ENCODE measurements at regions not wholly inside any gene's neighbourhood (a gene's known extent, or its start where the extent isn't known, plus 50 kb on each side); places are given as distances from the start of the nearest gene placed in this dataset.

GRCh38 chr2:185463481-185463880 lies 275.1 kb upstream of the FSIP2 start:
- no peaks in the 10 kb centered on the region for H3K36me3 ChIP-seq (ENCODE audit: control insufficient read depth, insufficient read depth, low read length)
- ATAC-seq (no peak), DNase-seq (ENCODE audit: low read depth, low spot score) (no peak)
- no peak overlapping the region for H3K27ac ChIP-seq (ENCODE audit: low read length)
- ChIA-PET POLR2A (no interaction called here), CTCF (no interaction called here)
- H3K9me3 ChIP-seq (ENCODE audit: control insufficient read depth, insufficient read depth, low read depth, low read length) = no peaks in the 10 kb centered on the region
- H3K4me1 ChIP-seq (ENCODE audit: control insufficient read depth, insufficient read depth, low read length) = no peaks in the 10 kb centered on the region
- no peaks in the 10 kb centered on the region for H3K27me3 ChIP-seq (ENCODE audit: control insufficient read depth, insufficient read depth, low read length)
- BruUV-seq (replicated peaks) = no TSS peak
- in situ Hi-C loops (cut with HindIII; ENCODE audit: low pct_unique_long_range_greater_than_20kb, low sequenced_read_pairs) = no loop called here
- intact Hi-C loops (cut with micrococcal nuclease; ENCODE audit: unreplicated experiment) = no loop called here
- TF ChIP-seq CTCF (IDR thresholded peaks at IDR 0.05) (no peak), REST (IDR thresholded peaks at IDR 0.05; ENCODE audit: insufficient read depth in 1 of 2, low read depth in 2 of 2, low read length in 1 of 2) (no peak), POLR2AphosphoS5 (IDR thresholded peaks at IDR 0.05; ENCODE audit: low read depth, low read length) (no peak), TCF7L2 (IDR thresholded peaks at IDR 0.05; ENCODE audit: low read depth, low read length) (no peak), SIN3A (IDR thresholded peaks at IDR 0.05; ENCODE audit: borderline replicate concordance, insufficient read depth, low read depth, low read length) (no peak)
- H3K4me3 ChIP-seq (ENCODE audit: low read depth in 2 of 2, low read length in 2 of 2) = no peak overlapping the region

- intact Hi-C loops (cut with micrococcal nuclease; ENCODE audit: unreplicated experiment) (no loop called here), in situ Hi-C loops (cut with HindIII; ENCODE audit: low pct_unique_long_range_greater_than_20kb, low sequenced_read_pairs) (no loop called here)
- no peak for ATAC-seq
- no peak for DNase-seq (ENCODE audit: low read depth, low spot score)
- POLR2A ChIA-PET = no interaction called here
- Histone ChIP-seq H3K4me1 (ENCODE audit: control insufficient read depth, insufficient read depth, low read length) (no peaks in the 10 kb centered on the region), H3K4me3 (ENCODE audit: low read depth in 2 of 2, low read length in 2 of 2) (no peak overlapping the region), H3K9me3 (ENCODE audit: control insufficient read depth, insufficient read depth, low read depth, low read length) (no peaks in the 10 kb centered on the region), H3K36me3 (ENCODE audit: control insufficient read depth, insufficient read depth, low read length) (no peaks in the 10 kb centered on the region), H3K27me3 (ENCODE audit: control insufficient read depth, insufficient read depth, low read length) (no peaks in the 10 kb centered on the region), H3K27ac (ENCODE audit: low read length) (no peak overlapping the region)
- BruUV-seq (replicated peaks) = no TSS peak
- CTCF ChIA-PET = no interaction called here
- TF ChIP-seq TCF7L2 (IDR thresholded peaks at IDR 0.05; ENCODE audit: low read depth, low read length) (no peak), REST (IDR thresholded peaks at IDR 0.05; ENCODE audit: insufficient read depth in 1 of 2, low read depth in 2 of 2, low read length in 1 of 2) (no peak), SIN3A (IDR thresholded peaks at IDR 0.05; ENCODE audit: borderline replicate concordance, insufficient read depth, low read depth, low read length) (no peak), CTCF (IDR thresholded peaks at IDR 0.05) (no peak), POLR2AphosphoS5 (IDR thresholded peaks at IDR 0.05; ENCODE audit: low read depth, low read length) (no peak)
Measured at GRCh38 chr2:185466915-185467314, 271.7 kb upstream of the FSIP2 start.

Measured in Panc1 (cell line).